Smooth muscle cell (in vitro differentiated cells): ENCODE measurements at regions not wholly inside any gene's neighbourhood (a gene's known extent, or its start where the extent isn't known, plus 50 kb on each side); places are given as distances from the start of the nearest gene placed in this dataset.

ENCODE experiments used
- DNase-seq: peaks from one replicate; lab custom pipeline; 2025; ENCODE audit not compliant: unreplicated experiment; lab: John Stamatoyannopoulos, UW
- H2AFZ ChIP-seq: fragments of 200-600 bp; sonication (generic); 2 replicates; pipeline ENCODE4 v1.6.0; 2016; ENCODE audit warnings: antibody characterized with exemption, low read depth, mild to moderate bottlenecking
- H3F3A ChIP-seq: fragments of 200-600 bp; sonication (generic); 2 replicates; pipeline ENCODE4 v1.6.0; 2017; ENCODE audit warnings: antibody characterized with exemption, low read depth
- H3K27ac ChIP-seq: fragments of 200-600 bp; sonication (generic); 2 replicates; pipeline ENCODE4 v1.5.1; 2016; ENCODE audit warnings: low read depth, mild to moderate bottlenecking
- H3K27me3 ChIP-seq: fragments of 200-600 bp; sonication (generic); 2 replicates; pipeline ENCODE4 v1.6.1; 2016; ENCODE audit warnings: low read depth, mild to moderate bottlenecking
- H3K36me3 ChIP-seq: fragments of 200-600 bp; sonication (generic); 2 replicates; pipeline ENCODE4 v1.5.1; 2016; ENCODE audit warnings: low read depth
- H3K4me1 ChIP-seq: fragments of 200-600 bp; sonication (generic); 2 replicates; pipeline ENCODE4 v1.5.1; 2016; ENCODE audit warnings: low read depth
- H3K4me2 ChIP-seq: fragments of 200-600 bp; sonication (generic); 2 replicates; pipeline ENCODE4 v1.6.0; 2016; ENCODE audit warnings: mild to moderate bottlenecking
- H3K4me3 ChIP-seq: fragments of 200-600 bp; sonication (generic); 2 replicates; pipeline ENCODE4 v1.5.1; 2016; ENCODE audit warnings: mild to moderate bottlenecking
- H3K79me2 ChIP-seq: fragments of 200-600 bp; sonication (generic); 2 replicates; pipeline ENCODE4 v1.6.0; 2016; ENCODE audit warnings: low read depth, mild to moderate bottlenecking
- H3K9ac ChIP-seq: fragments of 200-600 bp; sonication (generic); 2 replicates; pipeline ENCODE4 v1.6.0; 2016; ENCODE audit warnings: low read depth
- H3K9me3 ChIP-seq: fragments of 200-600 bp; sonication (generic); replicated peaks from 2 replicates; pipeline ENCODE4 v1.5.1; 2016; ENCODE audit warnings: low read depth
- H4K20me1 ChIP-seq: fragments of 200-600 bp; sonication (generic); 2 replicates; pipeline ENCODE4 v1.6.0; 2016; ENCODE audit warnings: low read depth
- CTCF ChIP-seq: fragments of 200-600 bp; sonication (generic); IDR thresholded peaks from 2 replicates; pipeline ENCODE4 v1.5.1; 2017; ENCODE audit warnings: borderline replicate concordance, mild to moderate bottlenecking, antibody characterized with exemption; ENCODE audit not compliant: insufficient read depth, poor library complexity, severe bottlenecking
- WGBS: methylation state at CpG from one replicate; pipeline ENCODE4 v1.1.7; 2016; ENCODE audit warnings: low lambda C conversion rate; 5-methylcytosine and 5-hydroxymethylcytosine counted together

- no peaks in the 10 kb centered on the region for H4K20me1 ChIP-seq
- H3F3A ChIP-seq, result no peaks in the 10 kb centered on the region
- TF ChIP-seq CTCF, result no peak
- no peak for DNase-seq
- WGBS, result 91% methylated on average over 3 of the region's 3 CpGs
- H3K79me2 ChIP-seq, result no peaks in the 10 kb centered on the region
- H3K4me3 ChIP-seq, result no peak overlapping the region
- no peaks in the 10 kb centered on the region for H3K9me3 ChIP-seq
- H3K4me2 ChIP-seq, result no peak overlapping the region
- H3K4me1 ChIP-seq, result no peaks in the 10 kb centered on the region
- H3K36me3 ChIP-seq, result no peaks in the 10 kb centered on the region
- no peak overlapping the region for H3K27ac ChIP-seq
- no peak overlapping the region for H3K9ac ChIP-seq
- H2AFZ ChIP-seq, result no peak overlapping the region
- H3K27me3 ChIP-seq, result no peaks in the 10 kb centered on the region
These were observed 224.7 kb upstream of the BLID start for GRCh38 chr11:122340607-122341290.

DNA sequence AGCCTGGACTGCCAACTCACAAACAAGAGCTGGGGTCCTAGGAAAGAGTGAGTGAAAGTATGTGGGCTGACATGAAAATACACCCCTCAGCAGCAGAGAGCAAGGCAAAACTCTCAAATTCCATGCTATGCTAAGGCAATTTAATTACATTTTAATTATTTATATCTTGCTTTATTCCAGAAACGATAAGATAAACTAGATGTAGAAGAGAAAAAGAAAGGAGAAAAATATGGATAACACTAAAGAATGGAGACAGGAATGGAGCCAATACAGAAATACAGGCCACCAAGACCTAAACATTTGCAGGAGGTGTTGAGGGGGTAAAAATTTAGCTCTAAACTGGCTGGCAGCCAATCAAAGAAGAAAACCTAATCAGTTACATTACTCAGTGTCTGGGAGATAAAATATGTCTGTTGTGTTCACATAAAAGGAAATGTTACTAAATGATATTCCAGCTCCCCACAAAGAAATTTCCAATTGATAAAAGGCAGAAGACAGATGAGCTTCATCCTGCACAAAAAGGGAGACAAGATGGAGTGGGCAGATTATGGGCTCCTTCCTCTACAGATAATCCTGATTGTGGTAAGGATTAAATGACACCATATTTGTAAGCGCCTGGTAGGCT is 223.5 kb upstream of the BLID start:
- WGBS, result 62% methylated on average over 2 of the region's 2 CpGs
- Histone ChIP-seq H3K27ac (no peak overlapping the region), H3K4me3 (no peak overlapping the region), H2AFZ (no peak overlapping the region), H4K20me1 (no peaks in the 10 kb centered on the region), H3F3A (no peaks in the 10 kb centered on the region), H3K79me2 (no peaks in the 10 kb centered on the region), H3K4me2 (no peak overlapping the region), H3K9me3 (no peaks in the 10 kb centered on the region), H3K9ac (no peak overlapping the region), H3K27me3 (no peaks in the 10 kb centered on the region), H3K36me3 (no peaks in the 10 kb centered on the region), H3K4me1 (no peaks in the 10 kb centered on the region)
- TF ChIP-seq CTCF, result no peak
- DNase-seq, result no peak

GRCh38 chr11:122337704-122338103 is 221.7 kb upstream of the BLID start:
- Histone ChIP-seq H4K20me1 (no peaks in the 10 kb centered on the region), H3F3A (no peaks in the 10 kb centered on the region), H2AFZ (no peak overlapping the region), H3K4me1 (no peaks in the 10 kb centered on the region), H3K9me3 (no peaks in the 10 kb centered on the region), H3K4me2 (no peak overlapping the region), H3K79me2 (no peaks in the 10 kb centered on the region), H3K9ac (no peak overlapping the region), H3K4me3 (no peak overlapping the region), H3K36me3 (no peaks in the 10 kb centered on the region), H3K27me3 (no peaks in the 10 kb centered on the region), H3K27ac (no peak overlapping the region)
- no peak for DNase-seq
- TF ChIP-seq CTCF, result no peak
- WGBS, result 90% methylated on average over 4 of the region's 4 CpGs

DNA sequence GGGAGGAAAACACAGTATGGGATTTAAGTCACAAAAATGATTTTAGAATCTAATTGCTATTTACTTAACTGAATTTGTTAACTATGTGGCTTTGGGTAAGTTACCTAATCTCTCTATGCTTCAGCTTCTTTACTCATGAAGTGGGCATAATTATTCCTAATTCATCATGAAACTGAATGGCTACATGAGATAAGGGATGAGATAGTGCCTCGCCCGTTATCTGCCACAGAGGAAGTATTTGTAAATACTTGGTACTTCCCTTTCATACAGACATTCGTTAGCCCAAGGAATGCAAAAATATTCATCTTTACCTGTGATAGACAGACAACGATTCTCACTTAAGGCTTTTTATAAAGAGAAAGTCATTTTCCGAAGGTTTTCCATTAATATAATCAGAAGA is 221.2 kb upstream of the BLID start:
- no peaks in the 10 kb centered on the region for H3K9me3 ChIP-seq
- H3K4me2 ChIP-seq, result no peak overlapping the region
- H3K4me3 ChIP-seq, result no peak overlapping the region
- H3K79me2 ChIP-seq, result no peaks in the 10 kb centered on the region
- no peak for DNase-seq
- H2AFZ ChIP-seq, result no peak overlapping the region
- H3F3A ChIP-seq, result no peaks in the 10 kb centered on the region
- H4K20me1 ChIP-seq, result no peaks in the 10 kb centered on the region
- TF ChIP-seq CTCF, result no peak
- H3K27ac ChIP-seq, result no peak overlapping the region
- H3K4me1 ChIP-seq, result no peaks in the 10 kb centered on the region
- H3K27me3 ChIP-seq, result no peaks in the 10 kb centered on the region
- no peaks in the 10 kb centered on the region for H3K36me3 ChIP-seq
- 84% methylated on average over 5 of the region's 5 CpGs for WGBS
- H3K9ac ChIP-seq, result no peak overlapping the region
